HPDE6-E6E7 (cell line): ENCODE measurements at regions not wholly inside any gene's neighbourhood (a gene's known extent, or its start where the extent isn't known, plus 50 kb on each side); places are given as distances from the start of the nearest gene placed in this dataset.

Experiments
- DNase-seq: peaks from one replicate; pipeline ENCODE4 v3.0.0; 2011; ENCODE audit warnings: missing footprints; ENCODE audit errors: extremely low spot score

DNA sequence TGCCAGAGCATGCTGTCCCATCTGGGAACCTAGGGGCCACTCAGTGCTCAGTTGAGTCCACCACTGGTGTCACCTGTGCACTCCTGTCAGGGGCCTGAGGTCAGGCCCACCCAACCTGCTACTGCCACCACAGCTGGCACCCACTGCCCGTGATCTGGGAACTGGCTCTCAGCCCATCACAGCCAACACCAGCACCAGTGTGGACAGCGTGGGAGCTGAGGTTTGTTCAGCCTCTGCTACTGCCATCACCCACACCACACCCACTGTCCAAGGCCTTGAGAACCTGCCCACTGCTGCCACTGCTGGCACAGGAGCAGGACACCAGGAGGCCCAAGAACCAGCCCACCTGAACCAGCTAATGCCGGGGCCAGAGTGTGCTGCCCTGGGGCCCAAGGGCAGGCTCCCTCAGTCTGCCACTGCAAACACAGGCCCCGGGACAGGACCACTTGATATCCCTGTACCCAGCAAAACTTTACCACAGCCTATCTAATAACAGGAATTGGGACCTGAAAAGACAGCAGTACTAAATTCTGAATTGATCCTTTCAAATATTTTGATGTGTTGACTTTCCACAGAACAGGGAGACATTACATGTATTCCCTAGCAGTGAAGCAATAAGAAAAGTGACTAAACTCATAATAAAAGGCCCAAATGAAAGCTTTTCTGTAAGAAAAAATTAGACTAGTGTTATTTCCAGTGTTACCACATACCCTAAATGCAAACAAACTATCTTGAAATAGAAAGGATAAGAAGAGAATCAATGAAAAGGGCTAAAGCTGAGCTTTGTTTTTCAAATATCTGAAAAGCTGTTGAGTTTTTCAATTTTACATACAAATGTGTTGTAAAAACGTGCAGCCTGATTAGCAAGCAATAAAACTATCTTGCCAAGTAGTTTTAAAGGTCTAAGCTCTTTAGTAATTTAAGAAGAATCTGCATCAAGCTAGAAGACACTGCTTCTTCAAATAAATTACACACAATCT lies 640.7 kb downstream of the METTL4 start:
- no peak for DNase-seq

GRCh38 chr18:1952486-1952885 lies 618.8 kb downstream of the METTL4 start:
- no peak for DNase-seq

DNA sequence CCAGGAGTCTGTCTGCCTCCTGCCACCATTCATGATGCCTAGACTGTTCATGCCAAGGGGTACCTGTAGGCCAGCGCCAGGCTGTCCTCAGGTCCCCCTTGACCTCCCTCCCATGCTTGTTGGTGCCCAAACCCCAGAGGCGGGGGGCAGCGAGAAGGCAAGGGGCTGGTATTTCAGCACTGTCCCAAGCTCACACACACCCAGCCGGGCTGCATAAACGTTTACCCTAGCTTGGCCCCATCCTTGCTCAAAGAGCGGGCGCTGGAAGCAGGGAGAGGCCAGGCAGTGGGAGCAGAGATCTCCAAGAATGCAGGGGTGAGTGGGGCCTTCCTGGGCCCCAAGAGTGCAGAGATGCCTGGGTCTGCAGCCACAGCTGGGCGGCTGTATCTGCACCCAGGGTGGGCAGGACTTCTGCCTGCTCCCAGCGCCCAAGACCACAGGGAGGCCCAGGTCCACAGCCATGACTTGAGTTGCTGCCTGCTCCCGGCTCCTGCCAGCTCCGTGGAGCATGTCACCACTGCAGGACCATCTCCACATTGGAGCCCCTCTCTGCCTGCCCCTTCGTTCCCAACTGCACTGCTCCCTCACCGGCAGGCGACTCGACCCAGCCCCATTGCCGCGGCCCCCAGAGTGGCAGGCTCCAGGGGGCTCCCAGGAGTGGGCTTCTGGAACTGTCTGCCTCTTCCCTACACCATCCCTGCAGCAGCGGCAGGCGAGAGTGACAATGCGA lies 616.6 kb downstream of the METTL4 start:
- DNase-seq, result no peak

- no peak for DNase-seq
Observed at GRCh38 chr18:1958798-1959197, 612.5 kb downstream of the METTL4 start.

DNA sequence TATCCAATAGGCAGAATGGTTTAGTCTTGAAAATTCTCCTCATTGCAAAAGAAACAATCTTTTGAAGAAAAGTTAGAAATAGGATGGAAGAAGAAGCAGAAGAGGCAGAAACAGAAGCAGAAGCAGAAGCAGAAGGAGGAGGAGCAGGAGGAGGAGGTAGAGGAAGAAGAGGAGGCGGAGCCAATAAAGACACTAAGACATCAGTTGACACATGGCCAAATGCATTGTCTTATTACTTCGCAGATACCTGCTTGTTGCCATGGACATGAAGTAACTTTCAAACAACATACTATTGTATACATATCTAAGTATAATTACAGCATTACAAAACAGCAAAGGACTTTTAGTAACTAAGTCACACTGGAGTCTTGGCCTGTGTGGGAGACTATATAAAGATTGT lies 606.3 kb downstream of the METTL4 start:
- no peak for DNase-seq

DNA sequence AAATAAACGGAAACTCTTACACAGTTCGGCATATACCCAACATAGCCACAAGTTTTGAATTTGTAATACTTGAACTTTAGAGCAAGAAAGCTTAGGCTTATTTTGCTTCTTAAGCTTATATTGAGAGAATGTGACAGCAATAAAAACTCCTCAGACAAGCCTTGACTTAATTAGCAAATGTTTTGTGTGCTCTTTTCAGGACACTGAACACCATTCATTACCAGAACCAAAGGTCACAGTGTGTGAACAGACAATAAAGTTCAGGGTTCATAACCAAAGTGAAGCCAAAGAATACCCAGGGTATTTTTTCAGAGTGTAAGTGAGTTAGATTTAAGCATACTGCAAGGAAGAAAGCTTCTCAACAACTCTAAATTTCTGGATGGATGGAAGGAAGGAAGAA lies 605.8 kb downstream of the METTL4 start:
- no peak for DNase-seq

- no peak for DNase-seq
Observed at GRCh38 chr18:1968801-1969498, 602.4 kb downstream of the METTL4 start.

DNA sequence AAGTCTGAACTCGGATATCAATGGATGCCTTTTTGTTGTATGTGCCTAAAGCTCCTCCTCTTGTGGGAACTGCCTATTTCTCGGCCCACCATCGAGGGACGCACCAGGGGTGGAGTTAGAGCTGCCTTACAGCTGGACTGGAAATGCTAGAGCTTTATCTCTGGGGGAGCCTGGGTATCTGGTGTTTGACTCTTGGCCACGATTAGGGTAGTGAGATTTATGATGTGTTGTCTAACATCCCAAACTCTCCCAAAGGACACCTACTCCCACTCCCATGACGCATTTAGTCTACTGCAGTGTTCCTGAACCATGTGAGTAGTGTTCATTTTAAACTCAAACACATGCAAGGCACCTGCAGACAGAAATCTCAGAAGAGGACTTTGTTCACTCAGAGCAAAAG lies 594.8 kb downstream of the METTL4 start:
- DNase-seq, result no peak

DNA sequence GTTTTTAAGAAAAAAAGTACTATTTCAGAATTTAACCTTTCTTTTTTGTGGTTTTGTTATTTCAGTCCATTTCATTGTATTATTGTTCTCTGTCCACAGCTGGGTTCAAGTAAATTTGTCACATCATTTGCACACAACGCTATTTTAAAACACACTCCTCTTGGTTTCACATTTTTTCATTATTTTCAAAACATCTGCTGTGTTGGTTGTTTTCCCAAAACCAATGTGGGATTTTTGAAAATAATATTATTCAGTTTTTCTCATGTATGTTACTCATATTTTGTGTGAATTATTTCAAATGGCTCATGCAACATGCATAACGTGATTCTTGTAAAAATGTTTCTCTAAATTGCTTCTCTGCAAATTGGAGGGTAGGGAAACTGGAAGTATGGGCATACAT lies 589.2 kb downstream of the METTL4 start:
- no peak for DNase-seq

GRCh38 chr18:1983746-1984515 lies 587.4 kb downstream of the METTL4 start:
- DNase-seq, result no peak

DNA sequence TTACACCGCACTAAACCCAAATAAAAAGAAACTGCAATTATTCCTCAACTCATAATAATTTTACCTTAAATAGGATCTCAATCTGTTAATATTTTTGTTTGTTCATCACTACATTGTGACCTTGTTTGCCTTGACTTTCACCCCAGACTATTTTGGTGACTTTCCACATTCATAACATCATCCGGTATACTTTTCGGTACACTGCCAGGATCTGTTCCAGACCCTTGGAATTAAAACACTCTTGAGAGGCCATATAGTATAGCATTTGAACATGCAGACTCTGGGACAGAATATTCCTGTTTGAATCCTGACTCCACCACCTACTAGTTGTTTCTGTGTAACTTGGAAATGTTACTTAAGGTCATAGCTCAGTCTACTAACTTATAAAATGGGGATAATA lies 577.4 kb downstream of the METTL4 start:
- DNase-seq, result no peak

- DNase-seq, result no peak
Observed at GRCh38 chr18:1994471-1994870, 576.8 kb downstream of the METTL4 start.

- DNase-seq, result no peak
Observed at GRCh38 chr18:1995041-1995612, 576.2 kb downstream of the METTL4 start.

- DNase-seq, result peak; percentile 3
Observed at GRCh38 chr18:1998121-1998520, 573.2 kb downstream of the METTL4 start.

DNA sequence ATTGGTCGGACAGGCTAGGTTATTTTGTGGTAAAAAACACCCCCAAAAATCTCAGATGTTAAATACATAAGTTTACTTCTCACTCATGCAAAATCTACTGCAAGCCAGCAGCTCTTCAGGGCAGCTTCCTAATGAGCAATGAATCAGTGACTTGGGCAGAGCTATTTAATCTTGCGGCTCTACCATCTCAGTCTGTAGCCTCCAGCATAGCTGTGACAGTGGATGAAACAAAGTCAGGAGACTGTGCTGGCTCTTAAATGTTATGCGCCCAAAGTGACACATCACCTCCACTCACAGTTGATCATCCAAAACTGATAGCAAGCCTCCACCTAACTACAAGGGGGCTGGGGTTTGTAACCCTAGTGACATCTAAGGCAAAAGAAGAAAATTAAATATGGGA lies 571.9 kb downstream of the METTL4 start:
- DNase-seq, result no peak

DNA sequence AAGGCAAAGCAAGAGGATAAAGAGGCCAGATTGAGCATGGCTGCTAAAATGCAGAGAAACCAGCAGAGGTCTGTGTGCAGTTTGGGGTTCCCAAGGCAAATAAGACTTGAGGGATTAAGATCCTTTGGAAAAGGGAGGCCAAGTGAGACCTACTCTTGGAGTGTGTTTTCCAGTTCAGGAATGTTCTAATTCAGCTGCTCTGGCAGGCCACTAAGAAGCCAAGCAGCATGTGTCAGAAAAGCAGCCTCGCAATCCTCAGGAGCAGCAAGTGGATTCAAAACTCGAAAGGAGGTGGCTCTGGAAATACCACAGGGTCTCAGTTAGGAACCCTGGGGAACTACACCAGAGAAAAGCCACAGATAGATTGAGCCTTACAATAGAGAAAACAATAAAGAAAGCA lies 569.2 kb downstream of the METTL4 start:
- DNase-seq, result no peak

GRCh38 chr18:2002604-2003003 lies 568.7 kb downstream of the METTL4 start:
- DNase-seq, result no peak

DNA sequence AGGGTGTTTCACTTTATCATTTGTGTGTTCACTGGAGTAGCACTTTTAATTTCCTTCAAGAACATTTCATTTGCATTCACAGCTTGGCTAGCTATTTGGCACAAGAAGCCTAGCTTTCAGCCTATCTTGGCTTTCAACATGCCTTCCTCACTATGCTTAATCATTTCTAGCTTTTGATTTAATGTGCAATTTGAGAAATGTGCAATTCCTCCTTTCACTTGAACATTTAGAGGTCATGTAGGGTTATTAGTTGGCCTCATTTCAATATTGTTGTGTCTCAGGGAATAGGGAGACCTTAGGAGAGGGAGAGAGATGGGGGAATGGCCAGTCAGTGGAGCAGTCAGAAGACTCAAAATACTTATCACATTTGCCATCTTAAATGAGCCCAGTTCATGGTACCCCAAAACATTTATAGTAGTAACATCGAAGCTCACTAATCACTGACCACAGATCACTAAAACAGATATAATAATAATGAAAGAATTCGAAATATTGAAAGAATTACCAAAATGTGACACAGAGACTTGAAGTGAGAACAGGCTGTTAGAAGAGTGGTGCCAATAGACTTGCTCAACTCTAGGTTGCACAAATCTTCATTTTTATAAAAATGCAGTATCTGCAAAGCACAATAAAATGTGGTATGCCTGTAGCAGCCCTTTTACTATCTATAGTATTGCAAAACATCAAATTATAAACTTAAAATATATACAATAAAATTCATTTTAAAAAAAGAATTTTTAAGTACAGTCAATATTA lies 561.2 kb downstream of the METTL4 start:
- DNase-seq, result no peak

DNA sequence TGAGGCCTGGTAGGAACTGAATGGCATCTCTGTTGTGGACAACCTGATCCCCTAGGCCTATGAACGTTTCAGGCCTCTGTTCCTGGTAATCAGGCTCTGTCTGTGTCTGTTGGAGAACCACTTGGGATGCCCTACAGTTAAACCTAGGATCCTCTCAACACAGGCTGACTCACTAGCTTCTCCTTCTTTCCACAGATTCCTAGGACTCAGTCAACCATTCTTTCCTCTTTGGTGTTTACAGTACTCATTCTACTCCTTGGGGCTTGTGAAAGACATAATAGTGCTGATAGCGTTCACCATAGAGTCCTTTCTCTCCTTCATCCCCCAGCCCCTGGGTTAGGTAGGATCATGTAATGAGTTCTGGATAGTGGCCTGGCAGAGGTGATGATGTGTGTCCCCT lies 544.3 kb downstream of the METTL4 start:
- DNase-seq, result no peak

DNA sequence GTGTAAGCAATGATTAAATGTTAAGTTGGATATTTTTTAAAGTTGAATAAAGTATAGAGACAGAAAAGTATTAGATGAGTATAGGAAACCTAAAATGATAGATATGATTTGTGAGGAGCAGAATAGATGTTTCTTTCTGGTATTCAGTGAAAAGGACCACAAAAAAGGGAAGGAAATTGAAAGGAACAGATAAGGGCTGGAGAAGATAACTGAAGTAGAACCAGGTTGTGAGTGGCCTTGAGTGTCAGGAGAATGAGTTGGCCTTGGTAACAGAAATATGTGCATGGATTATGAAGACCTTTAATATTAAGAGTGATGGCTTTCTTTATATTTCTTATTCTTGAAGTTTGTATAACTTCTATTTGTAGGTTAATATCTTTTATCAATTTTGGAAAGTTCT lies 543.5 kb downstream of the METTL4 start:
- DNase-seq, result no peak

DNA sequence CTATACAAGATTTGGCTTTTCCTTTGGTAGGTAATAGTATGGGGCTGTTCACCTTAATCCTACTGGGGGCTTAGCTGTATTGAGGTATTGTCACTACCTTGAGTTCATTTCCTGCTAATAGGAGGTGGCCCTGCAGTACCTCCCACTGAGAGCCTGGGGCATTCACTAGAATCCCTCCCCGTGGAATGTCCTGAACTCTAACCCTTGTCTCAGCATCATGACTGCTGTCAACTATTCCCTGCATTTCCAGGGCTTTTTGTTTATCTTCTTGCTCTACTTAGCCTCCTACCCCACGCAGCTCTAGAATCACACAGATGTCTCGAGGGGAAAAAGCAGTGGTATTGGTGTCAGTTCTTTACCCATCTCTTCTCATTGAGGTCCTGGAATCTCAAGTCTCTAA lies 542.3 kb downstream of the METTL4 start:
- DNase-seq, result no peak
